PC-9 (cell line): ENCODE measurements at regions not wholly inside any gene's neighbourhood (a gene's known extent, or its start where the extent isn't known, plus 50 kb on each side); places are given as distances from the start of the nearest gene placed in this dataset.

Experiments used
- EZH2 ChIP-seq: fragments of 200-600 bp; sonication (generic); IDR thresholded peaks from 2 replicates; pipeline ENCODE4 v1.8.0; 2017; ENCODE audit warnings: antibody characterized with exemption, low read depth
- TF ChIP-seq, protein P1 (sequence below): fragments of 200-600 bp; sonication (generic); conservative IDR thresholded peaks from 2 replicates; pipeline ENCODE4 v1.6.1; 2017; ENCODE audit warnings: mixed run types, antibody characterized with exemption, mild to moderate bottlenecking, moderate library complexity

DNA sequence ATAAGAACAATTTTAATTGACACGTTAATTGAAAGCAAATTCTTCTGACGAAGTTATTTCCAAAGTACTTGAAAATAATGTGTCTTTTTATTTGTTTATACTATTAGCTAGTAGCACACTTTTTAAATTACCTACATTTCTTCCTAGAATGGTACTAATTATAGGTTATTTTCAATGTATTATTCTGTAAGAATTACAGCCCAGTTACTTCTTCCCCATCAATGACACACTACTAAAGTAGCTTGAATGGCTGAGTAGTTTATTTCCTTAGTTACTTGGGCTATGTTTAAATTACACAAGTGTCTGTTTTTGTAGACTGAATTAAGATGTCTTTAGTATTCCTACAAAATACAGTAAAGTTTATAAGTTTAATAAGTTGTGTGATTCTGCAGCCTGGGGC, 217.6 kb upstream of the IL12A start:
- TF ChIP-seq, protein P1, sequence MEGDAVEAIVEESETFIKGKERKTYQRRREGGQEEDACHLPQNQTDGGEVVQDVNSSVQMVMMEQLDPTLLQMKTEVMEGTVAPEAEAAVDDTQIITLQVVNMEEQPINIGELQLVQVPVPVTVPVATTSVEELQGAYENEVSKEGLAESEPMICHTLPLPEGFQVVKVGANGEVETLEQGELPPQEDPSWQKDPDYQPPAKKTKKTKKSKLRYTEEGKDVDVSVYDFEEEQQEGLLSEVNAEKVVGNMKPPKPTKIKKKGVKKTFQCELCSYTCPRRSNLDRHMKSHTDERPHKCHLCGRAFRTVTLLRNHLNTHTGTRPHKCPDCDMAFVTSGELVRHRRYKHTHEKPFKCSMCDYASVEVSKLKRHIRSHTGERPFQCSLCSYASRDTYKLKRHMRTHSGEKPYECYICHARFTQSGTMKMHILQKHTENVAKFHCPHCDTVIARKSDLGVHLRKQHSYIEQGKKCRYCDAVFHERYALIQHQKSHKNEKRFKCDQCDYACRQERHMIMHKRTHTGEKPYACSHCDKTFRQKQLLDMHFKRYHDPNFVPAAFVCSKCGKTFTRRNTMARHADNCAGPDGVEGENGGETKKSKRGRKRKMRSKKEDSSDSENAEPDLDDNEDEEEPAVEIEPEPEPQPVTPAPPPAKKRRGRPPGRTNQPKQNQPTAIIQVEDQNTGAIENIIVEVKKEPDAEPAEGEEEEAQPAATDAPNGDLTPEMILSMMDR: no peak
- no peak for TF ChIP-seq EZH2
